Activated T-helper 2 cell treated with anti-CD3 and anti-CD28 coated beads, Interferon-gamma antibody, Interleukin-2, Interleukin-4, amounts not matched to agents 10 μg/mL and 5 μg/mL and 100 μg/mL, durations not matched to agents 14 hours and 24 hours and 36 hours (primary cell): ENCODE measurements at regions not wholly inside any gene's neighbourhood (a gene's known extent, or its start where the extent isn't known, plus 50 kb on each side); places are given as distances from the start of the nearest gene placed in this dataset.
"Not testable (repeated sequence)": the region's sequence is repeated elsewhere in the genome, so short reads cannot be mapped to it uniquely, and the experiment has no call there.

Source experiments
- DNase-seq: peaks from one replicate; pipeline ENCODE4 v3.0.0; 2021; ENCODE audit warnings: low spot score
- H3K27ac Mint-ChIP-seq: one replicate; pipeline ENCODE4 v1.8.0; 2021; ENCODE audit warnings: mixed read lengths
- H3K27me3 Mint-ChIP-seq: one replicate; pipeline ENCODE4 v1.8.0; 2021; ENCODE audit warnings: low read depth, mixed read lengths
- H3K36me3 Mint-ChIP-seq: one replicate; pipeline ENCODE4 v1.8.0; 2021; ENCODE audit warnings: low read depth, mixed read lengths
- H3K4me1 Mint-ChIP-seq: one replicate; pipeline ENCODE4 v1.8.0; 2021; ENCODE audit warnings: low read depth, mixed read lengths
- H3K4me3 Mint-ChIP-seq: one replicate; pipeline ENCODE4 v1.8.0; 2021; ENCODE audit warnings: low read depth, mild to moderate bottlenecking, moderate library complexity, mixed read lengths
- H3K9me3 Mint-ChIP-seq: one replicate; pipeline ENCODE4 v1.8.0; 2021; ENCODE audit warnings: mixed read lengths
- intact Hi-C: fragments of 100-400 bp; cut with micrococcal nuclease; formaldehyde crosslinking; loops from one replicate; pipeline ENCODE4 v1.15.1; 2023

DNA sequence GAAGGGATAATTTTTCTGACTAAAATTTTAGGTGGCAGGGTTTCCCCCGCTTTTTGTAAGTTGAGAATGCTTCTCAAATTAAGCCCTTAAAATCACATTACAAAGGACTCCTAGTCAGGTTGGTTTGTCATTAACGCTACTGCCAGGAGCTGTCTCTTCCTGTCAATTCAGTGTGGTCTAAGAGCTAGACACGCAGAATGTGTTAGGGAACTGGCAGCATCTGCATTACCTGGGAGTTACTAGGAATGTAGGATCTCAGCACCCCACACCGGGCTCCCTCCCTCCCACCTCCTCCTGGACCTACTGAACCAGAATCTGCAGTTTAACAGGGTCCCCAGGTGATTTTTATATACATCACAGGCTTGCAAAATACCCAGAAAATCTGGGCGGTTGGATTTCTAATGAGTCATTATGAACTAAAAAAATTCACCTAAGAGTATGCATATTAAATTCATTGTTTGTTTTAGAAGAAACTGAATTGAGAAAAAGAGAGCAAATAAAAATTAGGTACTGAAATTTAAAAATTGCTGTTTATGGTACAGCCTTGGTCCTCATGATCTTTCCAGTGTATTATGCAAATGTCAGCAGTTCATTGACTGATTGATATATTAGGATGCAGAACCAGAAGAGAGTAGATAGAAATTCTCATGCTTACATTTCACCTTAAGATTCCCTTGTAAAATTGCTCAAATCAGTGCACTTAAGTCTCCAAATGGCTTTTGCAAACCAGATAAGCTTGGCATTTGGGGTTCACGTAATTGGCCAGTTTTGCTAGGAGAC, 130.9 kb upstream of the ITGA6 start:
- H3K4me1 Mint-ChIP-seq: no peaks in the 10 kb centered on the region
- no peaks in the 10 kb centered on the region for H3K9me3 Mint-ChIP-seq
- intact Hi-C loops: no loop called here
- no peaks in the 10 kb centered on the region for H3K36me3 Mint-ChIP-seq
- no peak for DNase-seq
- no peak overlapping the region for H3K27ac Mint-ChIP-seq
- peaks cover 21% of the 10 kb centered on the region for H3K27me3 Mint-ChIP-seq
- no peak overlapping the region for H3K4me3 Mint-ChIP-seq

DNA sequence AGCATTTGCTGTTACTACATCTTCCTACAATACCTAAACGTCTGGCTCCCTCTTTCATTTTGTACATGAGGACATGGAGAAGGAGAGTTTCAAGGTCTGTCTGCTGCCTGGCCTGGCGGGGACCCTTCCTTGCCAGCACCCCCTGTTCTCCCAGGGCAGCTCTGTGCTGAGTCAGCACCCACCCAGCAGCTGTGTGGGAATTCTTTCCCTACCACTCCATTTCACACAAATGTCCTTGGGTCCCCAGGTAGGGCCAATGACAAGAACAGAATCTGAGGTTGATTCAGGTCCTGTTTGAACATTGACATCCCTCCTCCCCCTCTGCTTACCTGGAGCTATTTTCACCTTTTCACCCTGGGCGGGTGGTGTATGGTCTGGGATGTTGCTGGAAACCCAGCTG, 129.9 kb upstream of the ITGA6 start:
- Mint-ChIP-seq H3K27ac (no peak overlapping the region), H3K4me3 (no peak overlapping the region), H3K27me3 (peaks cover 26% of the 10 kb centered on the region), H3K36me3 (no peaks in the 10 kb centered on the region), H3K9me3 (no peaks in the 10 kb centered on the region), H3K4me1 (no peaks in the 10 kb centered on the region)
- DNase-seq: no peak
- intact Hi-C loops: no loop called here

DNA sequence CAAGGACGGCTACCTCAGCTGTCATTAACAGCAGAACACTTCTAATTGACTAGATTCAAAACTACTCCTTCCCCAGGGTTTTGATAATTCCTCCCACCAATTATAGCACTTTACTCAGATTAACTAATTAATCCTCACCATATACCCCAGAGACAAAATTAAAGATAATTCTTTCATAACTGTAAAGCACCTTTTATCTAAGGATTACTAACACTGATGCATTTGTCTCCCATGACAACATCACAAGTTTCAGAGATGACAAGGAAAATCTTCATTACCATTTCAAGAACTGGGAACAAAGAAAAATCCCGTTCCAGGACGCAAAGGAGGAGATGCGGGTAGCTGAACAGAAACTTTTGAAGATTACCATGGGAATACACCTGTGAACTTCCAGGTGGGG, 129.4 kb upstream of the ITGA6 start:
- no peaks in the 10 kb centered on the region for H3K9me3 Mint-ChIP-seq
- no peaks in the 10 kb centered on the region for H3K36me3 Mint-ChIP-seq
- intact Hi-C loops: no loop called here
- no peaks in the 10 kb centered on the region for H3K4me1 Mint-ChIP-seq
- peaks cover 26% of the 10 kb centered on the region for H3K27me3 Mint-ChIP-seq
- H3K27ac Mint-ChIP-seq: no peak overlapping the region
- no peak for DNase-seq
- H3K4me3 Mint-ChIP-seq: no peak overlapping the region

DNA sequence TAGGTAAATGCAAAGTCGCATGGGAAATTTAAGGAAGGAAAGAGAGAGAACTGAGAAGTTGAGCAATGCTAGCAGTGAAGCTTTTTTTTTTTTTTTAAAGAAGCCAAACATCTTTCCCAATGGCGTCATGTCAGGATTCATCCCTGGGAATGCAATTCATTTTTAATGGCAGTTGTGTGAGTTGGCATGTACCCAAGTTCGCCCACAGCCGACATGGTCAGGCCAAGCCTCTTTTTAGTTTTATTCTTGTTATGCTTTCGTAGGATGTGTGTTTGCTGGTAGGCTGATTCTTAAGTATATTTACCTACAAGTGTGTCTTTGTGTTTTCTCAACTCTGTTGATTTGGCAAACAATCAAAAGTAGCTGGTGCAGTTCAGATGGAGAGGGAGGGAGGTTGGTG, 127.6 kb upstream of the ITGA6 start:
- H3K4me1 Mint-ChIP-seq: no peaks in the 10 kb centered on the region
- H3K36me3 Mint-ChIP-seq: no peaks in the 10 kb centered on the region
- intact Hi-C loops: no loop called here
- H3K4me3 Mint-ChIP-seq: no peak overlapping the region
- DNase-seq: no peak
- peaks cover 26% of the 10 kb centered on the region for H3K27me3 Mint-ChIP-seq
- no peaks in the 10 kb centered on the region for H3K9me3 Mint-ChIP-seq
- H3K27ac Mint-ChIP-seq: no peak overlapping the region

DNA sequence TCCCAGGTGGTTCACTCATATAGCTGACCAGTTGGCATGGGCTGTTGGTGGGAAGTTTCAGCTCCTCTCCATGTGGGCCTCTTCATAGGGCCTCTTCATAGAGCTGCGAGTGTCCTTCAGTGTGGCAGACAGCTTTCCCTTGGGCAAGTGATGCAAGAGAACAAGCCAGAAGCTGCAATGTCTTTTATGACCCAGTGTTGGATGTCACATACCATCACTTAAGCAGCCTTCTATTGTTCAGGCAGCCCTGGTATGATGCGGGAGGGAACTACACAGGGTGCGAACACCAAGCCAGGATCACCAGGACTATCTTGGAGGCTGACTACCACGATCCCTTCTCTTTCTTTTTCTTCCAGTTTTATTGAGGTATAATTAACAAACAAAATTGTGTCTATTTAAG, 126.5 kb upstream of the ITGA6 start:
- Mint-ChIP-seq H3K4me3 (no peak overlapping the region), H3K27me3 (peaks cover 25% of the 10 kb centered on the region), H3K9me3 (no peaks in the 10 kb centered on the region), H3K36me3 (no peaks in the 10 kb centered on the region), H3K4me1 (no peaks in the 10 kb centered on the region), H3K27ac (no peak overlapping the region)
- intact Hi-C loops: no loop called here
- no peak for DNase-seq

DNA sequence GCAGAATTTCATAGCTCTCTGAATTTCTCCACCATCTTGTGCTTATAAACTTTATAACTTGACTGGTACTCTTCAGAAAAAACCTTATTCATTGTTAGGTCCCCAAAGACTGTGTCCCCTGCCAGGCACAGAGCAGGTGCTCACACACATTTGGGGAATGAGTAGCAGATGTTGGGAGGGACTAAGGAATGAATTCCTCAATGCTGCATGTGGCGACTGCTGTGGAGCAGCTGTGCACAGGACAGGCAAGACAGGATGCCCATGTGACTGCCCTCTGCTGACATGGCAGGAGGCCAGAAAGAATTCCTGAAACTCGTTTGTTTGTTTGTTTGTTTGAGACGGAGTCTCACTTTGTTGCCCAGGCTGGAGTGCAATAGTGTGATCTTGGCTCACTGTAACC, 122.3 kb upstream of the ITGA6 start:
- intact Hi-C loops: no loop called here
- H3K4me1 Mint-ChIP-seq: no peaks in the 10 kb centered on the region
- no peak overlapping the region for H3K27ac Mint-ChIP-seq
- no peak overlapping the region for H3K4me3 Mint-ChIP-seq
- no peaks in the 10 kb centered on the region for H3K36me3 Mint-ChIP-seq
- DNase-seq: no peak
- peaks cover 7% of the 10 kb centered on the region for H3K27me3 Mint-ChIP-seq
- H3K9me3 Mint-ChIP-seq: no peaks in the 10 kb centered on the region

DNA sequence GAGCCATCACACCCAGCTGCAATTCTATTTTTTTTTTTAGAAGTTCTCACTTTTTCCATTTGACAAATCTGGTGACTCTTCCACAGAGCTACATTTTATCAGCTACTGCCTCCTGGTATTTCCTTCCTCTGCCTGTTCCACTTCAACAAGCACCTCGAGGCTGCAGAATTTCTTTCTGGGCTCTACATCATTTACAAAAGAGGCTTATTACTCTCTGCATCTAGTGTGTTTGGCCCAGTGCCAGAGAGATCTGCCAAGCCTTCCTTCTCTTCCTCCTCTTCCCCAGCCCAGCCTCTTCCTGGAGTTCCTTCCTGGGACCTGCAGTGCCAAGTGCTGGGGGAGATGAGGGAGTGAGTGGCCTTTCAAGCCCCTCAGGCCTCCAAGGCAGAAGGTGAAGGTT, 119.6 kb upstream of the ITGA6 start:
- Mint-ChIP-seq H3K36me3 (no peaks in the 10 kb centered on the region), H3K27ac (no peak overlapping the region), H3K4me1 (no peaks in the 10 kb centered on the region), H3K4me3 (no peak overlapping the region), H3K27me3 (no peaks in the 10 kb centered on the region), H3K9me3 (no peaks in the 10 kb centered on the region)
- intact Hi-C loops: no loop called here
- no peak for DNase-seq

DNA sequence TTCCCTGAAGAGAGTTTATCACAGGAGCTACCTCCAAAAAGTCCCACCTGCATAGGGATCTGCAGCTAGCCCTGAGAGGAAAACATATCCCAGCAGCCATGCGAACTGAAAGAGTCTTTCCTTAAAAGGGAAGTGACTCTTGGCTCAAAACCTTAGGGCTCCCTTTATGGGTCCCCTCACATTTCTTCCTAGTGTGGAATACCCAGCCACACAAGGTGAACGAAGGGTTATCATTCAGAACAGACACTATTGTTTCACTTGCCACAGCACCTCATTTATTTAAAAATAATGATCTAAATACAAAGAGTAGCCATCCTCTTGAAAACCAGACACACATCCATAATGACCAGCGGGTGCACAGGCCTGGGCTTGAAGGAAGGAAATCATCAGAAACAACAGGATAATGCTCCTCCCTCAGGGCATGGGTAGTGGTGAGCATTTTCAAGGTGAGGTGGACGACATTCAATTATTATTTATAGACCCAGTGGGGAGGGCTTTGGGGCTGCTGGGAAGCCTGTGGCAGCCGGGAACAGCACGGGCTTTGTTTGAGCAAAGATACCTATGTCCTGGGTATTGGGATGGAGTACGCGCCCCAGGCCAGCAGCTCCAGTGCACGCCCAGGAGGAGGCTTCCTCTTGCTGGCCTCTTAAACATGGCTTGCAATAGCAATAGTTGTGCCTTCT, 119.0 kb upstream of the ITGA6 start:
- Mint-ChIP-seq H3K27me3 (no peaks in the 10 kb centered on the region), H3K9me3 (no peaks in the 10 kb centered on the region), H3K4me3 (no peak overlapping the region), H3K27ac (no peak overlapping the region), H3K36me3 (no peaks in the 10 kb centered on the region), H3K4me1 (no peaks in the 10 kb centered on the region)
- intact Hi-C loops: no loop called here
- DNase-seq: no peak

DNA sequence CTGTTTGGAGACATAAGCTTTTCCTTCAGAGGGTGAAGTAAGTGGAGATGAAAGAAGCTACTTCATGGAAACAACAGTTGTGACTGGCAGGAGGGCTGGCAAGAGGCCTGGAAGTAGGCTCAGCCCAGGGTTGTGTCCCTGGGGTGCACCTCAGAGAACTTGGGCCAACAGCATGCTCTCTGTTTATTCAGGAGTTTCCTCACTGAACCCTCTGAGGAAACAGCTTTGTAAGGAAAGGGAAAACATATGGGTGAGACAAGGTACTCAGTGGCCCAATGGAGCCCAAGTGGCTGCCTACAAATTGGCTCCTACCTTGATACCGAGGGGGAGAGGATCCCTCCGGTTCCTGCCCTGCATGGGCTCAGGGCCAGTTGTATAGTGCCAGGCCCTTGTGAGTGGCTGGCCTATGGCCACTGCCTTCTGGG, 115.5 kb upstream of the ITGA6 start:
- H3K27ac Mint-ChIP-seq: no peak overlapping the region
- no peaks in the 10 kb centered on the region for H3K36me3 Mint-ChIP-seq
- H3K4me1 Mint-ChIP-seq: no peaks in the 10 kb centered on the region
- H3K9me3 Mint-ChIP-seq: no peaks in the 10 kb centered on the region
- no peak overlapping the region for H3K4me3 Mint-ChIP-seq
- intact Hi-C loops: no loop called here
- DNase-seq: no peak
- H3K27me3 Mint-ChIP-seq: no peaks in the 10 kb centered on the region

DNA sequence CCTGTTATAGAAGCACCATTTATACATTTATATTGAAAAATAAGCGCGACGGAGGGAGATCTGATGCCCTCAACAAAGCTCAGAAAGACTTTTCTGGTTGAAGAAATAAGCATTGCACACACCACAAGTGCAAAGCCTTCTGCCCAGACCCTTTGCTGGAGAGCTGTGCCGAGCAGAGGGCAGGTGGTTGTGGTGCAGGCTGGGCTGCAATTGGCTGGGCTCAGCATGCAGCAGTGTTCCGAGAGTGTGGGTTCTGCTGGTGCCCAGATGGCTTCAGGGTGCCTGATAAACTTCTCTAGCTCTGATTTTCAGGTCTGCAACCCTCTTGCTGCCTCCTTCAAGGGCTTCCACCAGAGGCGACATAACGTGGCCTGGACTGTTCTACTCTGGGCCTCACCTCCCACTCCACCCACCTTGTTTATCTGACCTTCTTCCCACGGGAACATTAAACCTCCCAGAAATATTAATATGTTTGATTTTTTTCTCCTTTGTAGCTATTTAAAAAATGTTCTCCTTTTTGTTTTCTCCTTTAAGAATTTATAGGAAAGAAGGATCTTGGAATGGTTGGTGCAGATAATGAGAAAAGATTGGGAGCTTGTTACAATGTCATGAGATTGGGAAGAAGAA, 113.6 kb upstream of the ITGA6 start:
- Mint-ChIP-seq H3K36me3 (no peaks in the 10 kb centered on the region), H3K27ac (no peak overlapping the region), H3K27me3 (no peaks in the 10 kb centered on the region), H3K9me3 (no peaks in the 10 kb centered on the region), H3K4me3 (no peak overlapping the region), H3K4me1 (no peaks in the 10 kb centered on the region)
- intact Hi-C loops: no loop called here
- no peak for DNase-seq

DNA sequence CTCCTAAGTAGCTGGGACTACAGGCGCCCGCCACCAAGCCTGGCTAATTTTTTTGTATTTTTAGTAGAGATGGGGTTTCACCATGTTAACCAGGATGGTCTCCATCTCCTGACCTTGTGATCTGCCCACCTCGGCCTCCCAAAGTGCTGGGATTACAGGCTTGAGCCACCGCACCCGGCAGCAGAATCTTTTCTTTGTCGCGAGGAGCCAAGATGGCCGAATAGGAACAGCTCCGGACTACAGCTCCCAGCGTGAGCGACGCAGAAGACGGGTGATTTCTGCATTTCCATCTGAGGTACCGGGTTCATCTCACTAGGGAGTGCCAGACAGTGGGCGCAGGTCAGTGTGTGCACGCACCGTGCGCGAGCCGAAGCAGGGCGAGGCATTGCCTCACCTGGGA, 112.3 kb upstream of the ITGA6 start:
- H3K4me3 Mint-ChIP-seq, DNase-seq, H3K9me3 Mint-ChIP-seq, H3K27ac Mint-ChIP-seq, H3K4me1 Mint-ChIP-seq, H3K36me3 Mint-ChIP-seq, H3K27me3 Mint-ChIP-seq, intact Hi-C loops: not testable (repeated sequence)

DNA sequence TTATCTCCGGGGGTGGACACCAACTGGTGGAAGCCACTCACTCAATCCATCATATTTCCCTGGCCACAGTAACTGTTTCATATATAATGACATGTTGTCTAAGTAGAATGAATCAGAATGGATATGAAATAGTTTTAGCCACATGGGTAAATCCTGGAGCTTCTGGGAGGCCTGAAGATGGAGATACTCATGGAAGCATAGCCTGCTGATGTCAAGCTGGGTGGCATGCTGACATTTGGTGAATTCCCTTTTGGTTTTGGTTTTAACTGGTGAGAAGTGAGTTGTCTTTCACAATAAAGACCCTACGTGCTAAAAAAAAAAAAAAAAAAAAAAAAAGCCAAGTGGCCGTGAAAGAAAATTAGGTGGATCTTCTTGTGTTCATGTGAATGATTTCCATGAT, 105.3 kb upstream of the ITGA6 start:
- no peak overlapping the region for H3K27ac Mint-ChIP-seq
- H3K4me1 Mint-ChIP-seq: no peaks in the 10 kb centered on the region
- no peak overlapping the region for H3K4me3 Mint-ChIP-seq
- no peak for DNase-seq
- H3K27me3 Mint-ChIP-seq: no peaks in the 10 kb centered on the region
- H3K36me3 Mint-ChIP-seq: no peaks in the 10 kb centered on the region
- H3K9me3 Mint-ChIP-seq: peaks cover 3% of the 10 kb centered on the region
- intact Hi-C loops: no loop called here

DNA sequence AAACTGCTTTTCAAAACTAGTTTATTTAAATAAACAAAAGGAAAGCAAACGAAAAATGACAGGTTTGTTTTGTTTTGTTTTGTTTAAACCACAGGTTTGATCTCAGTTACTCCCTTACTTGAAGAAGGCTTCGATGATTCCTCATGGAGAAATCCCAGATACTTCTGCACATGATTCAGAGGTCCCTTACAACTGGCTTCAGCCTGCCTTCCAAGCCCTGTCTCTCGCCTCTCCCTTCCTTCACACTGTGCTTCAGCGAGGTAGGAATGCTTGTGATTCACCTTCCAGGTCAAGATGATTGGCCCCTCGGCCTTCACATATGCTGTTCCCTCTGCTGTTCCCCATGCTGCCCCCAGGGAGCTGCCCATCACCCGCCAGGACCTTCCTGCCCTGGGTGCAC, 104.1 kb upstream of the ITGA6 start:
- no peak for DNase-seq
- H3K27me3 Mint-ChIP-seq: no peaks in the 10 kb centered on the region
- H3K4me1 Mint-ChIP-seq: no peaks in the 10 kb centered on the region
- no peak overlapping the region for H3K27ac Mint-ChIP-seq
- H3K36me3 Mint-ChIP-seq: no peaks in the 10 kb centered on the region
- intact Hi-C loops: no loop called here
- peaks cover 3% of the 10 kb centered on the region for H3K9me3 Mint-ChIP-seq
- H3K4me3 Mint-ChIP-seq: no peak overlapping the region
